ENCODE measurements at regions not wholly inside any gene's neighbourhood (a gene's known extent, or its start where the extent isn't known, plus 50 kb on each side); places are given as distances from the start of the nearest gene placed in this dataset.

- TF ChIP-seq POLR2AphosphoS5 (IDR thresholded peaks at IDR 0.05) (no peak), POLR2A (IDR thresholded peaks at IDR 0.05) (no peak), CTCF (IDR thresholded peaks at IDR 0.05) (no peak)
Measured at GRCh38 chr6:141451511-141452353, 681.0 kb upstream of the GJE1 start.
